WTC11 (cell line): ENCODE measurements at regions not wholly inside any gene's neighbourhood (a gene's known extent, or its start where the extent isn't known, plus 50 kb on each side); places are given as distances from the start of the nearest gene placed in this dataset.

Experiments
- ATAC-seq: fragments of 200-7000 bp; cut with Tn5 transposase; 2 replicates; pipeline ENCODE4 v1.10.0; 2021; ENCODE audit warnings: mild to moderate bottlenecking, moderate library complexity
- CTCF ChIA-PET: fragments of 300-600 bp; sonication (Branson Sonifier 250); formaldehyde crosslinking; loops from one replicate; lab custom pipeline; 2021; ENCODE audit warnings: antibody characterized with exemption; lab: Charles Lee
- POLR2A ChIA-PET: fragments of 350-600 bp; sonication (Branson Sonifier 250); formaldehyde crosslinking; loops from one replicate; lab custom pipeline; 2021; ENCODE audit warnings: antibody characterized with exemption; lab: Charles Lee
- DNase-seq: peaks from one replicate; pipeline ENCODE4 v3.0.0; 2021; ENCODE audit warnings: low spot score
- H3K27ac Mint-ChIP-seq: 2 replicates; pipeline ENCODE4 v1.8.0; 2021; ENCODE audit warnings: mixed read lengths
- H3K27me3 Mint-ChIP-seq: 2 replicates; pipeline ENCODE4 v1.8.0; 2021; ENCODE audit warnings: low read depth, mild to moderate bottlenecking, moderate library complexity, mixed read lengths
- H3K36me3 Mint-ChIP-seq: 2 replicates; pipeline ENCODE4 v1.8.0; 2021; ENCODE audit warnings: mixed read lengths
- H3K4me1 Mint-ChIP-seq: 2 replicates; pipeline ENCODE4 v1.8.0; 2022; ENCODE audit warnings: mixed read lengths
- H3K4me3 Mint-ChIP-seq: 2 replicates; pipeline ENCODE4 v1.8.0; 2021; ENCODE audit warnings: mild to moderate bottlenecking, moderate library complexity, mixed read lengths
- H3K9me3 Mint-ChIP-seq: 2 replicates; pipeline ENCODE4 v1.8.0; 2021; ENCODE audit warnings: mixed read lengths
- ARID4B ChIP-seq: sonication (generic); formaldehyde crosslinking; IDR thresholded peaks from 2 replicates; pipeline ENCODE4 v1.8.0; 2023; ENCODE audit warnings: missing genetic modification reagents, mild to moderate bottlenecking, borderline replicate concordance
- CTCF ChIP-seq: fragments of 200-600 bp; IDR thresholded peaks from 2 replicates; pipeline ENCODE4 v1.8.0; 2022; ENCODE audit warnings: antibody characterized with exemption
- ELF4 ChIP-seq: sonication (generic); formaldehyde crosslinking; IDR thresholded peaks from 2 replicates; pipeline ENCODE4 v1.8.1; 2022; ENCODE audit warnings: low read depth, mild to moderate bottlenecking, moderate library complexity, missing genetic modification reagents
- FOXJ3 ChIP-seq: sonication (generic); formaldehyde crosslinking; IDR thresholded peaks from 2 replicates; pipeline ENCODE4 v1.9.0; 2021; ENCODE audit warnings: missing genetic modification reagents, mild to moderate bottlenecking, borderline replicate concordance
- NFYB ChIP-seq: sonication (generic); formaldehyde crosslinking; conservative IDR thresholded peaks from 2 replicates; pipeline ENCODE4 v1.8.0; 2022; ENCODE audit warnings: low read depth, missing genetic modification reagents
- PREB ChIP-seq: sonication (generic); formaldehyde crosslinking; IDR thresholded peaks from 2 replicates; pipeline ENCODE4 v1.8.1; 2022; ENCODE audit warnings: mild to moderate bottlenecking, missing genetic modification reagents, moderate library complexity, borderline replicate concordance
- SP1 ChIP-seq: sonication (generic); formaldehyde crosslinking; conservative IDR thresholded peaks from 2 replicates; pipeline ENCODE4 v1.8.1; 2022; ENCODE audit warnings: missing genetic modification reagents
- USF1 ChIP-seq: sonication (generic); formaldehyde crosslinking; IDR thresholded peaks from 2 replicates; pipeline ENCODE4 v1.8.0; 2022; ENCODE audit warnings: mild to moderate bottlenecking, missing genetic modification reagents
- ZNF219 ChIP-seq: sonication (generic); formaldehyde crosslinking; IDR thresholded peaks from 2 replicates; pipeline ENCODE4 v1.8.0; 2023; ENCODE audit warnings: missing genetic modification reagents, mild to moderate bottlenecking, borderline replicate concordance
- TF ChIP-seq, protein P1 (sequence below): sonication (generic); formaldehyde crosslinking; IDR thresholded peaks from 2 replicates; pipeline ENCODE4 v1.8.1; 2023; ENCODE audit warnings: mild to moderate bottlenecking, missing genetic modification reagents, moderate library complexity
- TF ChIP-seq, protein P2 (sequence below): sonication (generic); formaldehyde crosslinking; IDR thresholded peaks from 2 replicates; pipeline ENCODE4 v1.8.1; 2022; ENCODE audit warnings: mild to moderate bottlenecking, moderate library complexity, missing genetic modification reagents
- TF ChIP-seq, protein P3 (sequence below): sonication (generic); formaldehyde crosslinking; IDR thresholded peaks from 2 replicates; pipeline ENCODE4 v1.8.1; 2023; ENCODE audit warnings: mild to moderate bottlenecking, moderate library complexity, missing genetic modification reagents
- TF ChIP-seq, protein P4 (sequence below): sonication (generic); formaldehyde crosslinking; conservative IDR thresholded peaks from 2 replicates; pipeline ENCODE4 v1.8.1; 2023; ENCODE audit warnings: mild to moderate bottlenecking, low read depth, missing genetic modification reagents, moderate library complexity
- TF ChIP-seq, protein P5 (sequence below): sonication (generic); formaldehyde crosslinking; IDR thresholded peaks from 2 replicates; pipeline ENCODE4 v1.8.1; 2022; ENCODE audit warnings: low read depth, mild to moderate bottlenecking, moderate library complexity, missing genetic modification reagents, borderline replicate concordance
- TF ChIP-seq, protein P6 (sequence below): fragments of 250-450 bp; sonication (Bioruptor Pico); IDR thresholded peaks from 2 replicates; pipeline ENCODE4 v1.9.0; 2021; ENCODE audit warnings: moderate library complexity, mild to moderate bottlenecking, inconsistent platforms, borderline replicate concordance

GRCh38 chr6:93592417-93592816, 173.1 kb upstream of the EPHA7 start (continued):
- TF ChIP-seq ARID4B (CRISPR knock-in tag) = no peak
- no peak for TF ChIP-seq FOXJ3 (CRISPR knock-in tag)
- TF ChIP-seq, protein P1, sequence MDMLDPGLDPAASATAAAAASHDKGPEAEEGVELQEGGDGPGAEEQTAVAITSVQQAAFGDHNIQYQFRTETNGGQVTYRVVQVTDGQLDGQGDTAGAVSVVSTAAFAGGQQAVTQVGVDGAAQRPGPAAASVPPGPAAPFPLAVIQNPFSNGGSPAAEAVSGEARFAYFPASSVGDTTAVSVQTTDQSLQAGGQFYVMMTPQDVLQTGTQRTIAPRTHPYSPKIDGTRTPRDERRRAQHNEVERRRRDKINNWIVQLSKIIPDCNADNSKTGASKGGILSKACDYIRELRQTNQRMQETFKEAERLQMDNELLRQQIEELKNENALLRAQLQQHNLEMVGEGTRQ (CRISPR knock-in tag) = no peak
- no peak for TF ChIP-seq NFYB (CRISPR knock-in tag)
- TF ChIP-seq, protein P2, sequence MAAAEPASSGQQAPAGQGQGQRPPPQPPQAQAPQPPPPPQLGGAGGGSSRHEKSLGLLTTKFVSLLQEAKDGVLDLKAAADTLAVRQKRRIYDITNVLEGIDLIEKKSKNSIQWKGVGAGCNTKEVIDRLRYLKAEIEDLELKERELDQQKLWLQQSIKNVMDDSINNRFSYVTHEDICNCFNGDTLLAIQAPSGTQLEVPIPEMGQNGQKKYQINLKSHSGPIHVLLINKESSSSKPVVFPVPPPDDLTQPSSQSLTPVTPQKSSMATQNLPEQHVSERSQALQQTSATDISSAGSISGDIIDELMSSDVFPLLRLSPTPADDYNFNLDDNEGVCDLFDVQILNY = no peak
- no peak for TF ChIP-seq PREB (CRISPR knock-in tag)
- TF ChIP-seq CTCF = no peak
- TF ChIP-seq, protein P3, sequence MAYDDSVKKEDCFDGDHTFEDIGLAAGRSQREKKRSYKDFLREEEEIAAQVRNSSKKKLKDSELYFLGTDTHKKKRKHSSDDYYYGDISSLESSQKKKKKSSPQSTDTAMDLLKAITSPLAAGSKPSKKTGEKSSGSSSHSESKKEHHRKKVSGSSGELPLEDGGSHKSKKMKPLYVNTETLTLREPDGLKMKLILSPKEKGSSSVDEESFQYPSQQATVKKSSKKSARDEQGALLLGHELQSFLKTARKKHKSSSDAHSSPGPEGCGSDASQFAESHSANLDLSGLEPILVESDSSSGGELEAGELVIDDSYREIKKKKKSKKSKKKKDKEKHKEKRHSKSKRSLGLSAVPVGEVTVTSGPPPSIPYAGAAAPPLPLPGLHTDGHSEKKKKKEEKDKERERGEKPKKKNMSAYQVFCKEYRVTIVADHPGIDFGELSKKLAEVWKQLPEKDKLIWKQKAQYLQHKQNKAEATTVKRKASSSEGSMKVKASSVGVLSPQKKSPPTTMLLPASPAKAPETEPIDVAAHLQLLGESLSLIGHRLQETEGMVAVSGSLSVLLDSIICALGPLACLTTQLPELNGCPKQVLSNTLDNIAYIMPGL (CRISPR knock-in tag) = no peak

GRCh38 chr6:93586306-93586705, 166.9 kb upstream of the EPHA7 start:
- ChIA-PET POLR2A (interaction anchor here (0.5 kb wide), 1 partner anchor 133 kb away, joined by 3 read pairs; no protein-coding TSS in a partner anchor), CTCF (no interaction called here)
- H3K4me1 Mint-ChIP-seq = no peaks in the 10 kb centered on the region
- ATAC-seq (no peak), DNase-seq (no peak)
- H3K4me3 Mint-ChIP-seq = no peak overlapping the region
- no peak for TF ChIP-seq ELF4
- no peaks in the 10 kb centered on the region for H3K36me3 Mint-ChIP-seq
- H3K27me3 Mint-ChIP-seq = no peaks in the 10 kb centered on the region
- H3K9me3 Mint-ChIP-seq = peaks cover 4% of the 10 kb centered on the region; the same call in 1 of the 2 replicates
- no peak overlapping the region for H3K27ac Mint-ChIP-seq

DNA sequence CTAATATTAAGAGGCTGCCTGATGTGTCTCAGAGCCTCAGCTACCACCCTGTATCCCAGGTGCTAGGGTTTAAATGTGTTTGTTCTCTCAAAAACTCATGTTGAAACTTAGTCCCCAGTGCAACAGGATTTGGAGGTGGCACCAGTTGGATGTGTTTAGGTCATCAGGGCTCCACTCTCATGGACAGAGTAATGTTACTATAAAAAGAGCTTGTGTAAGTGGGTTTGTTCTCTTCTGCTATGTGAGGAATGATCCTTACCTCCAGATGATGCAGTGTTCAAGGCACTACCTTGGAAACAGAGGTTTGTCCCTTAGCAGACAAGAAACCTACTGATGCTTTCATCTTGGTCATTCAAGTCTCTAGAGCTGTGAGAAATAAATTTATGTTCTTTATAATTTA, 164.9 kb upstream of the EPHA7 start:
- no peaks in the 10 kb centered on the region for H3K36me3 Mint-ChIP-seq
- no peak overlapping the region for H3K4me3 Mint-ChIP-seq
- CTCF ChIA-PET = no interaction called here
- ATAC-seq (no peak), DNase-seq (no peak)
- no peaks in the 10 kb centered on the region for H3K27me3 Mint-ChIP-seq
- H3K9me3 Mint-ChIP-seq = no peaks in the 10 kb centered on the region
- H3K27ac Mint-ChIP-seq = no peak overlapping the region
- POLR2A ChIA-PET = no interaction called here
- H3K4me1 Mint-ChIP-seq = no peaks in the 10 kb centered on the region
- TF ChIP-seq, protein P4, sequence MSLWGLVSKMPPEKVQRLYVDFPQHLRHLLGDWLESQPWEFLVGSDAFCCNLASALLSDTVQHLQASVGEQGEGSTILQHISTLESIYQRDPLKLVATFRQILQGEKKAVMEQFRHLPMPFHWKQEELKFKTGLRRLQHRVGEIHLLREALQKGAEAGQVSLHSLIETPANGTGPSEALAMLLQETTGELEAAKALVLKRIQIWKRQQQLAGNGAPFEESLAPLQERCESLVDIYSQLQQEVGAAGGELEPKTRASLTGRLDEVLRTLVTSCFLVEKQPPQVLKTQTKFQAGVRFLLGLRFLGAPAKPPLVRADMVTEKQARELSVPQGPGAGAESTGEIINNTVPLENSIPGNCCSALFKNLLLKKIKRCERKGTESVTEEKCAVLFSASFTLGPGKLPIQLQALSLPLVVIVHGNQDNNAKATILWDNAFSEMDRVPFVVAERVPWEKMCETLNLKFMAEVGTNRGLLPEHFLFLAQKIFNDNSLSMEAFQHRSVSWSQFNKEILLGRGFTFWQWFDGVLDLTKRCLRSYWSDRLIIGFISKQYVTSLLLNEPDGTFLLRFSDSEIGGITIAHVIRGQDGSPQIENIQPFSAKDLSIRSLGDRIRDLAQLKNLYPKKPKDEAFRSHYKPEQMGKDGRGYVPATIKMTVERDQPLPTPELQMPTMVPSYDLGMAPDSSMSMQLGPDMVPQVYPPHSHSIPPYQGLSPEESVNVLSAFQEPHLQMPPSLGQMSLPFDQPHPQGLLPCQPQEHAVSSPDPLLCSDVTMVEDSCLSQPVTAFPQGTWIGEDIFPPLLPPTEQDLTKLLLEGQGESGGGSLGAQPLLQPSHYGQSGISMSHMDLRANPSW (CRISPR knock-in tag) = no peak
- TF ChIP-seq, protein P5, sequence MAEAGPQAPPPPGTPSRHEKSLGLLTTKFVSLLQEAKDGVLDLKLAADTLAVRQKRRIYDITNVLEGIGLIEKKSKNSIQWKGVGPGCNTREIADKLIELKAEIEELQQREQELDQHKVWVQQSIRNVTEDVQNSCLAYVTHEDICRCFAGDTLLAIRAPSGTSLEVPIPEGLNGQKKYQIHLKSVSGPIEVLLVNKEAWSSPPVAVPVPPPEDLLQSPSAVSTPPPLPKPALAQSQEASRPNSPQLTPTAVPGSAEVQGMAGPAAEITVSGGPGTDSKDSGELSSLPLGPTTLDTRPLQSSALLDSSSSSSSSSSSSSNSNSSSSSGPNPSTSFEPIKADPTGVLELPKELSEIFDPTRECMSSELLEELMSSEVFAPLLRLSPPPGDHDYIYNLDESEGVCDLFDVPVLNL = no peak
- TF ChIP-seq SP1 (CRISPR knock-in tag) (no peak), ZNF219 (CRISPR knock-in tag) (no peak), USF1 (no peak)
- TF ChIP-seq, protein P6, sequence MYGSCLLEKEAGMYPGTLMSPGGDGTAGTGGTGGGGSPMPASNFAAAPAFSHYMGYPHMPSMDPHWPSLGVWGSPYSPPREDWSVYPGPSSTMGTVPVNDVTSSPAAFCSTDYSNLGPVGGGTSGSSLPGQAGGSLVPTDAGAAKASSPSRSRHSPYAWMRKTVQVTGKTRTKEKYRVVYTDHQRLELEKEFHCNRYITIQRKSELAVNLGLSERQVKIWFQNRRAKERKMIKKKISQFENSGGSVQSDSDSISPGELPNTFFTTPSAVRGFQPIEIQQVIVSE = no peak
